NCI-H526 treated with DMSO at 0.1 percent for 48 hours (cell line): ENCODE measurements at regions not wholly inside any gene's neighbourhood (a gene's known extent, or its start where the extent isn't known, plus 50 kb on each side); places are given as distances from the start of the nearest gene placed in this dataset.
A peak's percentile ranks its signal among the peaks of the same experiment; 100 is the strongest.

Experiments
- DNase-seq: peaks from one replicate; lab custom pipeline; 2025; lab: John Stamatoyannopoulos, UW

GRCh38 chr10:118246332-118247295 lies 95.5 kb downstream of the FAM204A start:
- DNase-seq, result no peak

- no peak for DNase-seq
Measured at GRCh38 chr10:118243907-118244306, 98.2 kb downstream of the FAM204A start.

GRCh38 chr10:118241229-118242137 lies 100.6 kb downstream of the FAM204A start:
- DNase-seq, result peak; percentile 30

- no peak for DNase-seq
Measured at GRCh38 chr10:118239236-118239630, 102.9 kb downstream of the FAM204A start.

- DNase-seq, result no peak
Measured at GRCh38 chr10:118238573-118239235, 103.4 kb downstream of the FAM204A start.

GRCh38 chr10:118237930-118238329 lies 104.2 kb downstream of the FAM204A start:
- no peak for DNase-seq

GRCh38 chr10:118234683-118235082 lies 107.4 kb downstream of the FAM204A start:
- DNase-seq, result no peak

- DNase-seq, result no peak
Measured at GRCh38 chr10:118220346-118220850, 121.7 kb downstream of the FAM204A start.

GRCh38 chr10:118218562-118218961 lies 123.6 kb downstream of the FAM204A start:
- DNase-seq, result no peak

- no peak for DNase-seq
Measured at GRCh38 chr10:118216571-118217170, 125.5 kb downstream of the FAM204A start.

- no peak for DNase-seq
Measured at GRCh38 chr10:118216020-118216419, 126.1 kb downstream of the FAM204A start.

GRCh38 chr10:118214776-118215175 lies 127.3 kb downstream of the FAM204A start:
- no peak for DNase-seq

- no peak for DNase-seq
Measured at GRCh38 chr10:118213436-118213835, 128.7 kb downstream of the FAM204A start.

- DNase-seq, result no peak
Measured at GRCh38 chr10:118210276-118210675, 131.8 kb downstream of the FAM204A start.

- DNase-seq, result peak; percentile 46
Measured at GRCh38 chr10:118209215-118209614, 132.9 kb downstream of the FAM204A start.

GRCh38 chr10:118207470-118208007 lies 134.6 kb downstream of the FAM204A start:
- DNase-seq, result no peak

- no peak for DNase-seq
Measured at GRCh38 chr10:118204292-118204943, 137.7 kb downstream of the FAM204A start.

- no peak for DNase-seq
Measured at GRCh38 chr10:118203461-118203860, 138.7 kb downstream of the FAM204A start.

GRCh38 chr10:118195729-118196128 lies 146.4 kb downstream of the FAM204A start:
- DNase-seq, result no peak

- no peak for DNase-seq
Measured at GRCh38 chr10:118193642-118194041, 146.9 kb upstream of the RAB11FIP2 start.

GRCh38 chr10:118181021-118181420 lies 134.3 kb upstream of the RAB11FIP2 start:
- no peak for DNase-seq
